Small intestine (tissue), 7 donors: ENCODE measurements at regions not wholly inside any gene's neighbourhood (a gene's known extent, or its start where the extent isn't known, plus 50 kb on each side); places are given as distances from the start of the nearest gene placed in this dataset.

Source experiments
- DNase-seq, 2 donors: peaks; one replicate each; pipeline versions ENCODE4 v3.0.0 to v3.0.0-alpha.2; 2013
- FAIRE-seq: peaks from 2 replicates; lab custom pipeline; 2012; peaks lifted over from hg19 to GRCh38; lab: Jason Lieb, UNC
- H3K27ac ChIP-seq, 3 donors: one replicate each; pipeline ENCODE4 v1.5.1; 2013; ENCODE audit warnings: low read length in 2 of 3, mild to moderate bottlenecking in 2 of 3, control low read depth in 1 of 3, inconsistent platforms in 1 of 3, low read depth in 1 of 3, moderate library complexity in 1 of 3
- H3K27me3 ChIP-seq, 3 donors: one replicate each; pipeline ENCODE4 v1.6.1; 2013; ENCODE audit warnings: low read length in 3 of 3, inconsistent platforms in 1 of 3; ENCODE audit not compliant: control insufficient read depth in 3 of 3, insufficient read depth in 3 of 3
- H3K36me3 ChIP-seq, 3 donors: one replicate each; pipeline ENCODE4 v1.6.1; 2013; ENCODE audit warnings: low read length in 3 of 3, inconsistent platforms in 1 of 3, low read depth in 1 of 3, mild to moderate bottlenecking in 1 of 3, moderate library complexity in 1 of 3; ENCODE audit not compliant: control insufficient read depth in 3 of 3, insufficient read depth in 2 of 3
- H3K4me1 ChIP-seq, 3 donors: one replicate each; pipeline ENCODE4 v1.6.1; 2013; ENCODE audit warnings: low read length in 2 of 3, inconsistent platforms in 1 of 3, low read depth in 1 of 3, mild to moderate bottlenecking in 1 of 3, moderate library complexity in 1 of 3; ENCODE audit not compliant: control insufficient read depth in 3 of 3, insufficient read depth in 2 of 3
- H3K4me3 ChIP-seq, 3 donors: one replicate each; pipeline ENCODE4 v1.5.1; 2013; ENCODE audit warnings: low read length in 3 of 3, control low read depth in 1 of 3, inconsistent platforms in 1 of 3, low read depth in 1 of 3, mild to moderate bottlenecking in 1 of 3, moderate library complexity in 1 of 3
- H3K9me3 ChIP-seq, 2 donors: one replicate each; pipeline ENCODE4 v1.6.1; 2013; ENCODE audit warnings: low read depth in 1 of 2, low read length in 1 of 2; ENCODE audit not compliant: control insufficient read depth in 2 of 2, insufficient read depth in 1 of 2
- WGBS, 3 donors: extraction: QIAGEN DNeasy Blood & Tissue Kit; methylation state at CpG; one replicate each; pipeline ENCODE4 v1.1.7; 2013; 5-methylcytosine and 5-hydroxymethylcytosine counted together
- donor health status: healthy with polysubstance abuse.
- donor health status: control.
- donor health status: control.
- donor health status: Bipolar disorder and iron deficiency.
- donor health status: healthy.

DNA sequence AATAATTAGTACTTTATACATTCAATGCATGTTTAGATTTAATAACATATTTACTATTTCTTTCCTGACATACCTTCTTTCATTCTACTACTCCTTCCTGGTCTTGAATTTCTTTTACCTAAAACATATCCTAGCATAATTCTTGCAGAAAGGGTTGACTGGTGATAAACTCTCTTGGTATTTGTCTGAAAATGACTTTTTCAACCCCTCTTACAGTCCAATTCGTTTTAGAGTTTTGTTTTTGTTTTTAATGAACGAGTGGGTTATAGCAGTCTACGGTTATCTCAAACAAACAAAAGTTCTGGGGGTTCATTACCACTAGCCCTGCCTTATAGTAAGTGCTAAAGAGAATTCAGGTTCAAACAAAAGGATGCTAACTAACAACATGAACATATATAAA is 69.6 kb upstream of the ALDH1B1 start:
- Histone ChIP-seq H3K4me1 (peaks cover 0 to 13% (median 0%) of the 10 kb centered on the region in 3 donors), H3K4me3 (no peak overlapping the region), H3K36me3 (no peaks in the 10 kb centered on the region), H3K27me3 (no peaks in the 10 kb centered on the region), H3K9me3 (no peaks in the 10 kb centered on the region), H3K27ac (no peak overlapping the region)
- FAIRE-seq: no peak
- WGBS, 3 donors: 70 to 75% (median 75%) methylated on average over 3 of the region's 3 CpGs
- no peak for DNase-seq

DNA sequence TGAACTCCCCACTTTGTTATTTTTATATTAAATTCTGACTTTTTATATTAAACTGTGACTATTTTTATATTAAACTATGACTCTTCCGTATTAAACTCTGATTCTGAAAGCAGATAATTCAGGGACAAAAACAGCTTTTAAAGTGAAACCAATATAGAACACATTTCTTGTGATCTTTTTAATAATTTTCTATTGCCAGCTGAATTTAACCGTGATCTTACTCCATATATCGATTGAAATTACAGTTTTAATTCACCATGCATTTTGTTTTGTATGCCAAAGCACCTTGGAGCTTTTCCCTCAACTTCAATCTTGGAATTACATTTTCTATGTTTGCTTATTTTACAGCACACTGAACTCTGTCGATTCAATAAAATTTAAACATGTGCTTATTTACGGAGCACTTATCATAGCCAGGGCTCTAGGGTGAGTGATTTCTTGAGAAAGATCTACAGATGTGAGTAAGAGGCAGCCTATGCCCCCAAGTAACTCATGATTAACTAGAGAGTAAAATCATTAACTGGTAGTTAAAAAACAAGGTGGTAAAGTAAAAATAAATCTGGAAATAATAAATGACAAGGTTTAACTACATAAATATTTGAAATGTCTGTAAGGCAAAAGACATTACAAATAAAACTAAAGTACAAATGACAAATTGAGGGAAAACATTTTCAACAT is 72.9 kb upstream of the ALDH1B1 start:
- DNase-seq: peak in 1 of 2 donors; percentile 55
- peak; percentile 75 for FAIRE-seq
- Histone ChIP-seq H3K4me1 (peaks cover 0 to 13% (median 0%) of the 10 kb centered on the region in 3 donors), H3K9me3 (no peaks in the 10 kb centered on the region), H3K27ac (peak overlapping the region in 1 of 3 donors; percentile 24), H3K27me3 (no peaks in the 10 kb centered on the region), H3K4me3 (no peak overlapping the region), H3K36me3 (no peaks in the 10 kb centered on the region)
- WGBS, 3 donors: 19 to 41% (median 26%) methylated on average over 5 of the region's 5 CpGs

DNA sequence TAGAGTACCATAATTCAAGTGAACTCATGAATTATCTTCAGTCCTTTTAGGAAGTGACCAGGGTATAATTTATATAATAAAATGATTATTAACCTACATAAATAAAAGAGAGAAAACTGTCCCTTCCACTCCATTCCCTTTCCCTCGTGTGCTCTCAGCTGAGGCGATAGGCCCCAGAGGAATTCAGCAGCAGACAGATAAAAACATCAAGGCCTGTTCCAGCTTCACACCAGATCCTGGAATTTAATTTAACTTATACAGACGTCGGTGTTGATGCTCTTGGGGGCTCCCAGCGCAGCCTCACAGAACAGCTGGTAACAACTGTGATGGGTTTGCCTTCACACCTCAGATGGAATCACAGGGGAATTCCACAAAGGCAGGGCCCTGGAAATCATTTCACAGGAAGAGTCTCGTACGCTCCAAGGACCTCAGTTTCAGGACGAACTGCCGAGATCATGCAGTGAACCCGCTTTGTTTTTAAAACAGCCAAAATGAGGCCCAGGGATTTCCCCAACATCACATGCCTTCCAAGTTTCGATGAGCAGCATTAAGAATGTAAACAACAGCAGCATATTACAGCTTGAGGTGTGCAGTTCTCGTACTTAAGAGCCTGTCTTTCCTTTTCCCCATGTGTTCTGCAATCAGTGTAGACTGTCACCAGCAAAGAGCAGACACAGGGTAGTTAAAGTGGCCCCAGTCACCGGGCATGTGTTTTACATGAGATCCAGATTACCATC is 73.6 kb upstream of the ALDH1B1 start:
- Histone ChIP-seq H3K36me3 (no peaks in the 10 kb centered on the region), H3K27me3 (no peaks in the 10 kb centered on the region), H3K4me1 (peaks cover 0 to 13% (median 0%) of the 10 kb centered on the region in 3 donors), H3K9me3 (no peaks in the 10 kb centered on the region), H3K4me3 (no peak overlapping the region), H3K27ac (peak overlapping the region in 2 of 3 donors; percentile 24 to 61)
- DNase-seq (peak; percentile 2 to 70), FAIRE-seq (no peak)
- 30 to 36% (median 36%) methylated on average over 13 of the region's 13 CpGs for WGBS, 3 donors

DNA sequence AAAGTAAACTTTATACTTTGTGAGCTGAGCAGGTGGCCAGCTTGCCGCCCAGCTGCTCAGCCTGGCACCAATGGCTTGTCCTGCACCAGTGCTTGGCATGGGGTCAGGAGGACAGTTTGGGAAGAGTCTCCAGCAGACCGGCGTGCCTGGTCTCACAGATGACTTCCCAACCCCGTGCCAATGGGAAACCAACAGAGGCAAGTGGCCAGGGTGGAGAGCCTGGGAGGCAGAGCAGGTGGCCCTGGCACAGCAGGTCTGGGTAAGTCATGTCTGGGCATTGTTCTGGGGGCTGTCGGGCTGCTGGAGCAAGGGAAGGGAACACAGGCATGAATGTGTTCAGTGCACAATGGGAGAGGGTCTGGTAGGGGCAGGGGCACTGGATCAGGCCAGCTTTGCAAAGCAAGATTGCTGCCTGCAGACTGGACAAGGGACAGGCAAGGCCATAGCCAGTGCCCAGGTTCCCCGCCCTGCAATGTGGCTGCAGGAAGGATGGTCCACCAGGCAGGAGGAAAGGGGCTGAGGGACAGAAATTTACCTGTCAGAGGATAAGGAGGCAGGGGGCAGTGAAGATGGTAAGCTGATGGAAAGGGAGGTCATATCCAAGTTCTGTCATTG is 76.2 kb upstream of the ALDH1B1 start:
- Histone ChIP-seq H3K4me3 (no peak overlapping the region), H3K36me3 (no peaks in the 10 kb centered on the region), H3K9me3 (no peaks in the 10 kb centered on the region), H3K27me3 (no peaks in the 10 kb centered on the region), H3K4me1 (peaks cover 0 to 27% (median 0%) of the 10 kb centered on the region in 3 donors), H3K27ac (no peak overlapping the region)
- 68 to 82% (median 73%) methylated on average over 6 of the region's 6 CpGs for WGBS, 3 donors
- DNase-seq (no peak), FAIRE-seq (no peak)

DNA sequence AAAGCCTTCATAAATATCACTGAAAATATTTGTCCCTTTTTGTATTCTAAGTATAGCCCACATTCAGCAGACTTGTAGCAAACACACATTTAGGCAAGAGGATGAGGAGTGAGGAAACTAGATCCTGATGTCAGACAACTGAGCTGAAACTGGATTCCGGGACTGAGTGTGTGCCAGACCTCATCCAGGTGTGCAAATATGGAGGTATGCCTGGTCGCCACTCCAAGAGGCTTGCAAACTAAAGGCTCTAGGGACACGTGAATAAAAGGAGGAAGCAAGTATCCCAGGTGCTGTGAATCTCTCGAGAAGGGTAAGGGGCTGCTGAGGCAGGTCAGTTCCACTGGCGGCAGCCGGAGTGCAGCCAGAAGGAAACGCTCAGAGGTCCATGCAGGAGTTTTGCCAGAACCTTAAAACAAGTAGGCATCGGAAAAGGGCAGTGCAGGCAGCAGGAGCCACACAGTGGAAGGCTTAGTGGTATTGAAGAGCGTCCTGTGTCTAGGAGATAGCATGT is 77.4 kb upstream of the ALDH1B1 start:
- Histone ChIP-seq H3K36me3 (no peaks in the 10 kb centered on the region), H3K27me3 (no peaks in the 10 kb centered on the region), H3K9me3 (no peaks in the 10 kb centered on the region), H3K4me3 (no peak overlapping the region), H3K27ac (no peak overlapping the region), H3K4me1 (peaks cover 0 to 34% (median 0%) of the 10 kb centered on the region in 3 donors)
- FAIRE-seq (no peak), DNase-seq (no peak)
- 78 to 84% (median 81%) methylated on average over 9 of the region's 9 CpGs for WGBS, 3 donors

DNA sequence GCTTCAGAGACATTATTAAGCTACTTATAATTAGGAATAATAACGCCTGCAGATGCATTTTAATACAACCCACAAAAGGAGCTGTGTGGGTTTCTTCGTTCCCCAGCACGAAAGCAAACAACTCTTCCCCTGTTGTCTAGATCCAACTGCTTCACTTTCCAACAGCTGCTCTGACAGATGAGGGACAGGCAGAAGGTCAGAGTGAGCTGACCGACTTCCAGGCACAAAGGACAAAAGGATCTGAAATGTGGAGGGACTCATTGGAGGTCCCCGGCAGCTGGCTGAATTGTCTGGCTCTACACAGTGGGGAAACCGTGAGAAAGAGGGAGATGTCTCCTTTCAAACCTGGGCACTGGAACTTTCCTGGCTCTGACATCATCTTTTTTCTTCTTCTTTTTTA is 79.1 kb upstream of the ALDH1B1 start:
- Histone ChIP-seq H3K9me3 (no peaks in the 10 kb centered on the region), H3K27ac (no peak overlapping the region), H3K4me1 (peaks cover 0 to 27% (median 0%) of the 10 kb centered on the region in 3 donors), H3K4me3 (no peak overlapping the region), H3K36me3 (no peaks in the 10 kb centered on the region), H3K27me3 (no peaks in the 10 kb centered on the region)
- FAIRE-seq (no peak), DNase-seq (no peak)
- WGBS, 3 donors: 70 to 73% (median 72%) methylated on average over 6 of the region's 6 CpGs

DNA sequence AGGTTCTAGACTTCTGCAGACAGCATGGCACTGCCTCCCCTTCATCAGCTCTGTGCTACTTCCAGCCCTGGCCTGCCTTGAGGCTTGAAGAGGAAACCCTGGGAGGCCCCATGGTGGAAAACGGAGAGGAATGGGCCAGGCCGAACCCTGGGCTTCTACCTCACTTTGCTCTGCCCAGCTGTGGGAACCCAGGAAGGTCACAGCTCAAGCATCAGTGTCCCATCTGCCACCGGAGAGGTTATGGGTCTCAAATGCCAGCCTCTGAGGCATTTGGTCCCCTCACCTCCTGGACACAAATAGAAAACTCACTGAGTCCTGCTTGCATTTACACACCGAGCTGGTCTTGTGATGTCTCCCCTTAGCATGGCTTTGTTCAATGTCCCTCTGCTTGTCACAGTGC is 80.1 kb upstream of the ALDH1B1 start:
- Histone ChIP-seq H3K36me3 (no peaks in the 10 kb centered on the region), H3K4me3 (no peak overlapping the region), H3K4me1 (peaks cover 0 to 26% (median 0%) of the 10 kb centered on the region in 3 donors), H3K27me3 (no peaks in the 10 kb centered on the region), H3K9me3 (no peaks in the 10 kb centered on the region), H3K27ac (no peak overlapping the region)
- 76 to 91% (median 91%) methylated on average over 4 of the region's 4 CpGs for WGBS, 3 donors
- FAIRE-seq (no peak), DNase-seq (no peak)
